ENCODE measurements at regions not wholly inside any gene's neighbourhood (a gene's known extent, or its start where the extent isn't known, plus 50 kb on each side); places are given as distances from the start of the nearest gene placed in this dataset.

DNA sequence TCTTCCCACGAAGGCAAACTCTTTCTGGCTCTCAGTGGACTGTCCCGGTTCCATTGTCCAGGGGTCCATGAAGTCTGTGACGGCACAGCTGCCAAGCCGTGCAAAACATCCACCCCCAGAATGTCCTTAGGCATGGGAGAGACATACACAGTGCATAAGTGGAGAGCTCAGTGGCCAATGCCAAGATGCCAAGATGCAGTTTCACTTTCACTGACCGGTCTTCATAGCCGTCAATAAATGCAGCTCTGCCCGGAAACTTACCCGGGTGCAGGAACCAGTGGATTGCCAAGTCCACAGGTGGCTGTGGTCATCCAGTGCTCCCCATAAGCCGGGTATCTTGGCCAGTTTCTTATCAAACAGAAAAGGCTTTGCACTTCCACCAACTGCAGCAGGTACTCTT lies 162.3 kb downstream of the PTCSC3 start:
- TF ChIP-seq, protein P1, sequence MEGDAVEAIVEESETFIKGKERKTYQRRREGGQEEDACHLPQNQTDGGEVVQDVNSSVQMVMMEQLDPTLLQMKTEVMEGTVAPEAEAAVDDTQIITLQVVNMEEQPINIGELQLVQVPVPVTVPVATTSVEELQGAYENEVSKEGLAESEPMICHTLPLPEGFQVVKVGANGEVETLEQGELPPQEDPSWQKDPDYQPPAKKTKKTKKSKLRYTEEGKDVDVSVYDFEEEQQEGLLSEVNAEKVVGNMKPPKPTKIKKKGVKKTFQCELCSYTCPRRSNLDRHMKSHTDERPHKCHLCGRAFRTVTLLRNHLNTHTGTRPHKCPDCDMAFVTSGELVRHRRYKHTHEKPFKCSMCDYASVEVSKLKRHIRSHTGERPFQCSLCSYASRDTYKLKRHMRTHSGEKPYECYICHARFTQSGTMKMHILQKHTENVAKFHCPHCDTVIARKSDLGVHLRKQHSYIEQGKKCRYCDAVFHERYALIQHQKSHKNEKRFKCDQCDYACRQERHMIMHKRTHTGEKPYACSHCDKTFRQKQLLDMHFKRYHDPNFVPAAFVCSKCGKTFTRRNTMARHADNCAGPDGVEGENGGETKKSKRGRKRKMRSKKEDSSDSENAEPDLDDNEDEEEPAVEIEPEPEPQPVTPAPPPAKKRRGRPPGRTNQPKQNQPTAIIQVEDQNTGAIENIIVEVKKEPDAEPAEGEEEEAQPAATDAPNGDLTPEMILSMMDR (conservative IDR thresholded peaks at IDR 0.05; ENCODE audit: low read depth, low read length) = no peak
- no peak for TF ChIP-seq EZH2phosphoT487 (IDR thresholded peaks at IDR 0.05; ENCODE audit: borderline replicate concordance, low read length)
